OCI-LY7 (cell line): ENCODE measurements at regions not wholly inside any gene's neighbourhood (a gene's known extent, or its start where the extent isn't known, plus 50 kb on each side); places are given as distances from the start of the nearest gene placed in this dataset.
A peak's percentile ranks its signal among the peaks of the same experiment; 100 is the strongest.

Source experiments
- BruUV-seq: library from RNA; stranded (reverse); fragments of 400-500 nt; replicated peaks from 2 replicates; lab custom pipeline; 2021; lab: Mats Ljungman, UMichigan
- CTCF ChIA-PET: fragments of 300-600 bp; sonication (Branson Sonifier 250); formaldehyde crosslinking; loops from one replicate; lab custom pipeline; 2022; ENCODE audit warnings: antibody characterized with exemption; ENCODE audit not compliant: unreplicated experiment; lab: Charles Lee
- POLR2A ChIA-PET: fragments of 300-600 bp; sonication (Branson Sonifier 250); formaldehyde crosslinking; loops from one replicate; lab custom pipeline; 2022; ENCODE audit warnings: antibody characterized with exemption; lab: Charles Lee
- DNase-seq: peaks from one replicate; pipeline ENCODE4 v3.0.0-alpha.2; 2015; ENCODE audit warnings: low spot score
- H2AFZ ChIP-seq: fragments of 200-600 bp; sonication (generic), shearing (Covaris generic); 2 replicates; pipeline ENCODE4 v1.6.1; 2014; ENCODE audit warnings: mild to moderate bottlenecking, antibody characterized with exemption, low read length, moderate library complexity
- H3K27ac ChIP-seq: fragments of 200-600 bp; sonication (generic); 2 replicates; pipeline ENCODE4 v1.5.1; 2014; ENCODE audit warnings: mixed run types, low read depth, mild to moderate bottlenecking, moderate library complexity, low read length, inconsistent platforms; ENCODE audit not compliant: poor library complexity, severe bottlenecking
- H3K36me3 ChIP-seq: fragments of 200-600 bp; sonication (generic); 2 replicates; pipeline ENCODE4 v1.6.1; 2014; ENCODE audit warnings: mild to moderate bottlenecking, antibody characterized with exemption, low read length, moderate library complexity, mixed read lengths; ENCODE audit not compliant: insufficient read depth
- H3K4me1 ChIP-seq: fragments of 200-600 bp; sonication (generic); 2 replicates; pipeline ENCODE4 v1.5.1; 2014; ENCODE audit warnings: mild to moderate bottlenecking, low read length; ENCODE audit not compliant: insufficient read depth, poor library complexity, severe bottlenecking
- H3K4me2 ChIP-seq: fragments of 200-600 bp; sonication (generic); 2 replicates; pipeline ENCODE4 v1.6.1; 2014; ENCODE audit warnings: mild to moderate bottlenecking, low read length
- H3K4me3 ChIP-seq: fragments of 200-600 bp; sonication (generic); 2 replicates; pipeline ENCODE4 v1.5.1; 2014; ENCODE audit warnings: mild to moderate bottlenecking, low read depth, low read length; ENCODE audit not compliant: poor library complexity, severe bottlenecking
- H3K79me2 ChIP-seq: fragments of 200-600 bp; sonication (generic); 2 replicates; pipeline ENCODE4 v1.6.1; 2016; ENCODE audit warnings: low read depth, mild to moderate bottlenecking, low read length, moderate library complexity, mixed read lengths; ENCODE audit not compliant: insufficient read depth
- H3K9me2 ChIP-seq: fragments of 200-600 bp; sonication (generic); 2 replicates; pipeline ENCODE4 v1.6.1; 2016; ENCODE audit warnings: mild to moderate bottlenecking, low read length, mixed read lengths; ENCODE audit not compliant: insufficient read depth
- H3K9me3 ChIP-seq: fragments of 200-600 bp; sonication (generic); 2 replicates; pipeline ENCODE4 v1.6.1; 2014; ENCODE audit warnings: mild to moderate bottlenecking, mixed run types, low read length, mixed read lengths
- H4K20me1 ChIP-seq: fragments of 200-600 bp; sonication (generic); 2 replicates; pipeline ENCODE4 v1.6.1; 2014; ENCODE audit warnings: mild to moderate bottlenecking, antibody characterized with exemption, low read length, moderate library complexity, mixed read lengths; ENCODE audit not compliant: insufficient read depth
- CTCF ChIP-seq: fragments of 200-600 bp; sonication (generic); conservative IDR thresholded peaks from 2 replicates; pipeline ENCODE4 v1.5.1; 2014; ENCODE audit warnings: mild to moderate bottlenecking, antibody characterized with exemption, low read length, moderate library complexity, mixed read lengths
- EZH2phosphoT487 ChIP-seq: fragments of 200-600 bp; sonication (generic); IDR thresholded peaks from 2 replicates; pipeline ENCODE4 v1.6.1; 2018; ENCODE audit warnings: low read depth, borderline replicate concordance, mild to moderate bottlenecking, mixed run types, antibody characterized with exemption, low read length, moderate library complexity, mixed read lengths
- intact Hi-C: fragments of 100-400 bp; cut with micrococcal nuclease; formaldehyde crosslinking; loops from one replicate; pipeline ENCODE4 v1.10.0; 2022; ENCODE audit not compliant: unreplicated experiment

- Histone ChIP-seq H3K4me1 (no peaks in the 10 kb centered on the region), H4K20me1 (no peaks in the 10 kb centered on the region), H3K9me2 (no peaks in the 10 kb centered on the region), H3K4me2 (no peak overlapping the region), H2AFZ (0 out of 2 replicates have a peak overlapping the region, but pooled peaks have one; percentile 50), H3K4me3 (no peak overlapping the region), H3K9me3 (no peaks in the 10 kb centered on the region), H3K27ac (no peak overlapping the region), H3K36me3 (no peaks in the 10 kb centered on the region), H3K79me2 (no peaks in the 10 kb centered on the region)
- intact Hi-C loops: no loop called here
- no peak for DNase-seq
- POLR2A ChIA-PET: no interaction called here
- CTCF ChIA-PET: no interaction called here
- TF ChIP-seq EZH2phosphoT487 (no peak), CTCF (no peak)
- BruUV-seq: no TSS peak
Measured at GRCh38 chr1:57719274-57719673, 295.4 kb upstream of the DAB1 start.

DNA sequence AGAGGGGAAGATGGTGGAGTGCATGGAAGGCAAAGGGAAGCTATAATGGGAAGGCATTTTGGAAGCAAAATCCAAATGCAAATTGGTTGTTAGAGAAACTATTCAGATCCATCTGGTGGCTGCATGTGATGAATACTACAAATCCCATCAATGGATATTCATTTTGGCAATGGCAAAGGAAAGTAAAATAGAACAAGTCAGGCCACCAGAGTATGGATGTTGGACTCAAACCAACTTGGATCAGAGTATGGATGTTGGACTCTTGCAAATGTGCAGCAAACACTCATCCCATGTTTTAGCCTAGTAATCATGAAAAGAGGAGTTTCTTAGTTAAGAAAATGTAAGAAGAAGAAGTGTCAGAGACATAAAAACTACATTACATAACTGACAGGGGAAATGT lies 289.6 kb upstream of the DAB1 start:
- no peak for DNase-seq
- Histone ChIP-seq H3K4me3 (no peak overlapping the region), H3K9me3 (no peaks in the 10 kb centered on the region), H3K36me3 (no peaks in the 10 kb centered on the region), H3K27ac (no peak overlapping the region), H4K20me1 (no peaks in the 10 kb centered on the region), H3K4me2 (no peak overlapping the region), H3K4me1 (no peaks in the 10 kb centered on the region), H3K79me2 (no peaks in the 10 kb centered on the region), H2AFZ (no peak overlapping the region), H3K9me2 (no peaks in the 10 kb centered on the region)
- ChIA-PET CTCF (no interaction called here), POLR2A (interaction anchor here (0.6 kb wide), 1 partner anchor 16 kb away, joined by 5 read pairs; no protein-coding TSS in a partner anchor)
- no peak for TF ChIP-seq EZH2phosphoT487
- TF ChIP-seq CTCF: no peak
- intact Hi-C loops: no loop called here
- BruUV-seq: no TSS peak

- Histone ChIP-seq H4K20me1 (no peaks in the 10 kb centered on the region), H3K4me2 (no peak overlapping the region), H3K4me3 (no peak overlapping the region), H3K9me2 (no peaks in the 10 kb centered on the region), H3K79me2 (no peaks in the 10 kb centered on the region), H2AFZ (no peak overlapping the region), H3K36me3 (no peaks in the 10 kb centered on the region), H3K27ac (no peak overlapping the region), H3K9me3 (no peaks in the 10 kb centered on the region), H3K4me1 (no peaks in the 10 kb centered on the region)
- intact Hi-C loops: no loop called here
- DNase-seq: no peak
- ChIA-PET POLR2A (no interaction called here), CTCF (no interaction called here)
- BruUV-seq: no TSS peak
- TF ChIP-seq EZH2phosphoT487: no peak
- TF ChIP-seq CTCF: no peak
Measured at GRCh38 chr1:57712846-57713245, 289.0 kb upstream of the DAB1 start.
